AG10803 (cell line): ENCODE measurements at regions not wholly inside any gene's neighbourhood (a gene's known extent, or its start where the extent isn't known, plus 50 kb on each side); places are given as distances from the start of the nearest gene placed in this dataset.

Source experiments
- DNase-seq: peaks from one replicate; pipeline ENCODE4 v3.0.0; 2010; ENCODE audit warnings: low read depth
- H3K4me3 ChIP-seq: 2 replicates; pipeline ENCODE4 v1.5.1; 2011; ENCODE audit warnings: mild to moderate bottlenecking, low read length, control low read depth
- TF ChIP-seq, protein P1 (sequence below): conservative IDR thresholded peaks from 2 replicates; pipeline ENCODE4 v1.5.1; 2011; ENCODE audit warnings: mild to moderate bottlenecking, low read length, control low read depth, inconsistent platforms

GRCh38 chr4:177123811-177124210 is 185.9 kb upstream of the NEIL3 start:
- TF ChIP-seq, protein P1, sequence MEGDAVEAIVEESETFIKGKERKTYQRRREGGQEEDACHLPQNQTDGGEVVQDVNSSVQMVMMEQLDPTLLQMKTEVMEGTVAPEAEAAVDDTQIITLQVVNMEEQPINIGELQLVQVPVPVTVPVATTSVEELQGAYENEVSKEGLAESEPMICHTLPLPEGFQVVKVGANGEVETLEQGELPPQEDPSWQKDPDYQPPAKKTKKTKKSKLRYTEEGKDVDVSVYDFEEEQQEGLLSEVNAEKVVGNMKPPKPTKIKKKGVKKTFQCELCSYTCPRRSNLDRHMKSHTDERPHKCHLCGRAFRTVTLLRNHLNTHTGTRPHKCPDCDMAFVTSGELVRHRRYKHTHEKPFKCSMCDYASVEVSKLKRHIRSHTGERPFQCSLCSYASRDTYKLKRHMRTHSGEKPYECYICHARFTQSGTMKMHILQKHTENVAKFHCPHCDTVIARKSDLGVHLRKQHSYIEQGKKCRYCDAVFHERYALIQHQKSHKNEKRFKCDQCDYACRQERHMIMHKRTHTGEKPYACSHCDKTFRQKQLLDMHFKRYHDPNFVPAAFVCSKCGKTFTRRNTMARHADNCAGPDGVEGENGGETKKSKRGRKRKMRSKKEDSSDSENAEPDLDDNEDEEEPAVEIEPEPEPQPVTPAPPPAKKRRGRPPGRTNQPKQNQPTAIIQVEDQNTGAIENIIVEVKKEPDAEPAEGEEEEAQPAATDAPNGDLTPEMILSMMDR: no peak
- no peak overlapping the region for H3K4me3 ChIP-seq
- DNase-seq: no peak

DNA sequence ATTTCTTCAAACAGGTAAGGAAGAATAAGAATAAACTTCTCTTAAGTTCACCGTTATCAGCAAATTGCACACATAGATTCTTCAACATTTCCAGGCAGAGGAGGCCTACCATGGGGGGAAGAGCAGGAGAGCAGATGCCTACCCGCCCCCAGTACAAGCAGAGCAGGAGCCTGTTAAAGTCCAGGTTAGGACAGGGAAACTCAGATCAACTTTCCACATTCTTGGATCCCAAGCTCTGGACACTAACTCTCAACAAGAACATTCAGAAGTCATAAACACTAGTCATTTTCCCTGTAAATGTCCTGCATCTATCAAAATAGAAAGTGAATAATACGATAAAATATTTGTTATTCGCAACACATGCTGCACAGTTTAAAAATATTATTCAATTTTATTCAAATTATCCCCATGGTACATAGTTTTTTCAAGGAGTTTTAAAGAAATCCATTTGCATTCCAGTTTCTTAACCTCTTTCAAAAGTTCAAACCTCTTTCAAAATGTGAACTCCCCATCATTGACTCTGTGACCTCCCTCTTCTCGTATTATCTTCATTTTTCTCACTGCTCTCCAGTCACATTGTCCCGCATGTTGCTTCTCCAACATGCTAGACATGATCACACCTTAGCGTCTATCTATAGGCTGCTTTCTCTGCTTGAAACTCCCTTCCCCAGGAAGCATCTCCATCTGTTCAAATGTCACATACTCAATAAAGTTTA is 185.2 kb upstream of the NEIL3 start:
- peak; percentile 18 for DNase-seq
- TF ChIP-seq, protein P1: no peak
- no peak overlapping the region for H3K4me3 ChIP-seq

- no peak for DNase-seq
- TF ChIP-seq, protein P1: no peak
Measured at GRCh38 chr4:177125656-177126055, 184.0 kb upstream of the NEIL3 start.

DNA sequence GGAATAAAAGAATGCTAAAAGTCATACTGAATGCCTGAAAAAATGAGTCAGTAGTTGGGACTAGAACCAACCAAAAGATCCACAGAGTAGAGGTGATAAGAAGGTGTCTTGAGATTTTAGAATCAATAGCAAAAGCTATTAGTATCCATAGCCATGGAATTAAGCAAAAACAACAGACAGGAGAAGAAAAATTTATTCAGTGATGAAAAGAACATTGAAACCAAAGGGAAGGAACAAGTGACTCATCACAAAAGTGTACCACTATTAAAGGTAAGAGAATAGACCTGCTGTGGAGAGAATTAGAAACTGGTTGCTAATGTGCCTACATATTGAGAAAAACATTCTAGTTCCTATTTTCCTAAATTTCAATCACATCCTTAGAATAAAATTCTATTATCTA is 182.0 kb upstream of the NEIL3 start:
- DNase-seq: no peak
- no peak overlapping the region for H3K4me3 ChIP-seq
- TF ChIP-seq, protein P1: no peak

More at GRCh38 chr4:177125656-177126055, 184.0 kb upstream of the NEIL3 start:
- no peak overlapping the region for H3K4me3 ChIP-seq

DNA sequence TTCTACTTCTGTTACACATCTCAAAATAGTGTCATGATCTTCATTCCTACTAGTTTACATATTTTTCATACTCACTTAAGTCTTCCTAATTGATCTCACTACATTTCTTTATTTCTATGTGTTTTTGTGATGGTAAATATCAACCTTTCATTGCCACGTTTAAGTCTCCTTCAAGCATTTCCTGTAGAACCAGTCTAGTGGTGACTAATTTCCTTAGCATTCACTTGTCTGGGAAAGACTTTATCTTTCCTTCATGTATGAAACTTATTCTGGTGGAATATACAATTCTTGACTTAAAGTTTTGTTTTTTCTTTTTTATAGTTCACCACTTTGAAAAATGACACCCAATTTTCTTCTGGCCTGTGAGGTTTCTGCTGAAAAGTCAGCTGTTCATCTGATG is 181.4 kb upstream of the NEIL3 start:
- no peak overlapping the region for H3K4me3 ChIP-seq
- TF ChIP-seq, protein P1: no peak
- DNase-seq: peak; percentile 42

DNA sequence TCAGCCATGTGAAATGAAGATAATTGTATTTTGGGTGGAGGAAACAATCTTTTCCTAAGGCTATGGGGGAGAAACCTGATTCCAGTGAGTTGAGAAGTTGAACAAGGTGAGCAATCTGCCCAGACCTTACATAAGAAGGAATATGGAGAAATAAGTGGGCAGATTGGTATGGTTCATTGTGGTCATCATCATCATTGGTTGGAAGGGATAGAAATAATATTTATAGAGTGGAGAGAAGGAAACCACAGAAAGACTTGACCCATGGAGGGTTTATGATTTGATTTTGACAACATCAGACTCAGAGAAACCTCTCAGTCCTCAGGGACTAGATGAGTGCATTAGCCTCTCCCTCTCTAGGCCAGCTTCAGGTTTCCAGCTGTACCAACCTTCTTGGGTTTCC is 177.9 kb upstream of the NEIL3 start:
- no peak overlapping the region for H3K4me3 ChIP-seq
- TF ChIP-seq, protein P1: no peak
- no peak for DNase-seq

- TF ChIP-seq, protein P1: no peak
- no peak for DNase-seq
- no peak overlapping the region for H3K4me3 ChIP-seq
Measured at GRCh38 chr4:177147668-177148067, 162.0 kb upstream of the NEIL3 start.
